Trophoblast cell (in vitro differentiated cells and primary cell): ENCODE measurements at regions not wholly inside any gene's neighbourhood (a gene's known extent, or its start where the extent isn't known, plus 50 kb on each side); places are given as distances from the start of the nearest gene placed in this dataset.

ENCODE experiments used
- DNase-seq, 2 donors: peaks; one replicate each; pipeline ENCODE4 v3.0.0-alpha.2; 2016
- H2AFZ ChIP-seq: 2 replicates; pipeline ENCODE4 v1.6.1; 2013; ENCODE audit warnings: low read length, moderate library complexity, mild to moderate bottlenecking; ENCODE audit not compliant: insufficient read depth, poor library complexity
- H2AK5ac ChIP-seq: 2 replicates; pipeline ENCODE4 v1.6.1; 2013; ENCODE audit warnings: mild to moderate bottlenecking, low read length
- H2BK120ac ChIP-seq: 2 replicates; pipeline ENCODE4 v1.6.1; 2013; ENCODE audit warnings: low read length, mild to moderate bottlenecking, moderate library complexity; ENCODE audit not compliant: insufficient read depth, poor library complexity
- H2BK12ac ChIP-seq: 2 replicates; pipeline ENCODE4 v1.6.1; 2013; ENCODE audit warnings: mild to moderate bottlenecking, low read length, moderate library complexity
- H2BK5ac ChIP-seq: 2 replicates; pipeline ENCODE4 v1.6.1; 2013; ENCODE audit warnings: low read length, low read depth, moderate library complexity, mild to moderate bottlenecking; ENCODE audit not compliant: poor library complexity
- H3K14ac ChIP-seq: 2 replicates; pipeline ENCODE4 v1.6.1; 2013; ENCODE audit warnings: mild to moderate bottlenecking, low read length
- H3K18ac ChIP-seq: 2 replicates; pipeline ENCODE4 v1.6.1; 2013; ENCODE audit warnings: mild to moderate bottlenecking, low read length
- H3K23ac ChIP-seq: 2 replicates; pipeline ENCODE4 v1.6.1; 2013; ENCODE audit warnings: low read length
- H3K27ac ChIP-seq: 2 replicates; pipeline ENCODE4 v1.5.1; 2013; ENCODE audit warnings: low read depth, mild to moderate bottlenecking, inconsistent platforms, low read length, moderate library complexity
- H3K27me3 ChIP-seq: 2 replicates; pipeline ENCODE4 v1.6.1; 2013; ENCODE audit warnings: inconsistent platforms, mild to moderate bottlenecking, low read length, moderate library complexity; ENCODE audit not compliant: insufficient read depth
- H3K36me3 ChIP-seq, 2 experiments: 1 replicate in 1 of 2; 2 replicates in 1 of 2; pipeline ENCODE4 v1.6.1; 2013; ENCODE audit warnings: low read length in 2 of 2, mild to moderate bottlenecking in 2 of 2, moderate library complexity in 1 of 2; ENCODE audit not compliant: insufficient read depth in 2 of 2, control insufficient read depth in 1 of 2
- H3K4ac ChIP-seq: 2 replicates; pipeline ENCODE4 v1.6.1; 2013; ENCODE audit warnings: low read depth, mild to moderate bottlenecking, low read length, moderate library complexity
- H3K4me1 ChIP-seq, 2 experiments: 1 replicate in 1 of 2; 2 replicates in 1 of 2; pipeline ENCODE4 v1.6.1; 2013; ENCODE audit warnings: low read length in 2 of 2, mild to moderate bottlenecking in 2 of 2, moderate library complexity in 1 of 2; ENCODE audit not compliant: insufficient read depth in 2 of 2, control insufficient read depth in 1 of 2
- H3K4me2 ChIP-seq: 2 replicates; pipeline ENCODE4 v1.6.1; 2013; ENCODE audit warnings: inconsistent platforms, mild to moderate bottlenecking, low read length, moderate library complexity
- H3K4me3 ChIP-seq: 2 replicates; pipeline ENCODE4 v1.5.1; 2013; ENCODE audit warnings: mild to moderate bottlenecking, low read depth, low read length, inconsistent platforms
- H3K79me1 ChIP-seq: one replicate; pipeline ENCODE4 v1.6.1; 2013; ENCODE audit warnings: low read length
- H3K79me2 ChIP-seq: 2 replicates; pipeline ENCODE4 v1.6.1; 2013; ENCODE audit warnings: low read length, mild to moderate bottlenecking; ENCODE audit not compliant: control insufficient read depth, insufficient read depth, poor library complexity
- H3K9ac ChIP-seq: 2 replicates; pipeline ENCODE4 v1.6.1; 2013; ENCODE audit warnings: mild to moderate bottlenecking, low read length
- H3K9me3 ChIP-seq: 2 replicates; pipeline ENCODE4 v1.6.1; 2013; ENCODE audit warnings: low read depth, mild to moderate bottlenecking, control low read depth, inconsistent platforms, low read length; ENCODE audit not compliant: insufficient read depth
- H4K12ac ChIP-seq: 2 replicates; pipeline ENCODE4 v1.6.1; 2013; ENCODE audit warnings: low read depth, mild to moderate bottlenecking, low read length, moderate library complexity
- H4K8ac ChIP-seq: 2 replicates; pipeline ENCODE4 v1.6.1; 2013; ENCODE audit warnings: low read depth, mild to moderate bottlenecking, low read length, moderate library complexity
- H4K91ac ChIP-seq: one replicate; pipeline ENCODE4 v1.6.1; 2013; ENCODE audit warnings: low read depth, mild to moderate bottlenecking, low read length, moderate library complexity
- WGBS: extraction: QIAGEN DNeasy Blood & Tissue Kit; methylation state at CpG from one replicate; pipeline ENCODE4 v1.1.7; 2013; ENCODE audit warnings: missing lambda C conversion rate; ENCODE audit not compliant: insufficient read length, insufficient coverage; ENCODE audit errors: extremely low coverage; 5-methylcytosine and 5-hydroxymethylcytosine counted together

GRCh38 chr12:113573148-113573547, 101.5 kb upstream of the LHX5 start:
- Histone ChIP-seq H3K14ac (no peak overlapping the region), H2BK120ac (no peak overlapping the region), H3K9ac (no peak overlapping the region), H3K23ac (no peak overlapping the region), H3K4me1 (no peaks in the 10 kb centered on the region), H4K8ac (no peak overlapping the region), H2BK5ac (no peak overlapping the region), H4K91ac (no peak overlapping the region), H3K79me2 (no peaks in the 10 kb centered on the region), H3K27me3 (no peaks in the 10 kb centered on the region), H3K4me3 (no peak overlapping the region), H3K4ac (no peak overlapping the region), H2AK5ac (no peak overlapping the region), H2AFZ (no peak overlapping the region), H3K9me3 (no peaks in the 10 kb centered on the region), H3K79me1 (no peaks in the 10 kb centered on the region), H3K36me3 (no peaks in the 10 kb centered on the region), H3K18ac (no peak overlapping the region), H3K27ac (no peak overlapping the region), H3K4me2 (no peak overlapping the region), H4K12ac (no peak overlapping the region), H2BK12ac (no peak overlapping the region)
- no peak for DNase-seq
- WGBS: no CpG with 5 or more reads among the region's 1 CpG

DNA sequence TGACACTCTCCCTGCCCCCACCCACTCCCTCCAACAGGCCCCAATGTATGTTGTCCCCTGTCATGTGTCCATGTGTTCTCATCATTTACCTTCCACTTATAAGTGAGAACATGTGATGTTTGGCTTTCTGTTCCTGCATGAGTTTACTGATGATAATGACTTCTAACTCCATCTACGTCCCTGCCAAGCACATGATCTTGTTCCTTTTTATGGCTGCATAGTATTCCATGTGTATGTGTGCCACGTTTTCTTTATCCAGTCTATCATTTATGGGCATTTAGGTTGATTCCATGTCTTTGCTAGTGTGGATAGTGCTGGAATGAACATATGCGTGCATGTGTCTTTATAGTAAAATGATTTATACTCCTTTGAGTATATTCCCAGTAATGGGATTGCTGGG, 100.0 kb upstream of the LHX5 start:
- Histone ChIP-seq H3K14ac (no peak overlapping the region), H3K9ac (no peak overlapping the region), H3K4me1 (no peaks in the 10 kb centered on the region), H3K9me3 (no peaks in the 10 kb centered on the region), H3K4me2 (no peak overlapping the region), H4K8ac (no peak overlapping the region), H3K36me3 (no peaks in the 10 kb centered on the region), H2AK5ac (no peak overlapping the region), H2AFZ (no peak overlapping the region), H3K23ac (no peak overlapping the region), H2BK12ac (no peak overlapping the region), H3K4me3 (no peak overlapping the region), H3K4ac (no peak overlapping the region), H3K79me2 (no peaks in the 10 kb centered on the region), H2BK120ac (no peak overlapping the region), H4K12ac (no peak overlapping the region), H3K79me1 (no peaks in the 10 kb centered on the region), H4K91ac (no peak overlapping the region), H3K18ac (no peak overlapping the region), H3K27me3 (no peaks in the 10 kb centered on the region), H3K27ac (no peak overlapping the region), H2BK5ac (no peak overlapping the region)
- no CpG with 5 or more reads among the region's 3 CpGs for WGBS
- DNase-seq: no peak

- no peaks in the 10 kb centered on the region for H3K4me1 ChIP-seq
- no peaks in the 10 kb centered on the region for H3K79me2 ChIP-seq
- no peak overlapping the region for H2AFZ ChIP-seq
- no peak overlapping the region for H3K14ac ChIP-seq
- H3K4ac ChIP-seq: no peak overlapping the region
- no peak overlapping the region for H2AK5ac ChIP-seq
- no peak overlapping the region for H3K9ac ChIP-seq
- no CpG with 5 or more reads among the region's 17 CpGs for WGBS
- H3K9me3 ChIP-seq: no peaks in the 10 kb centered on the region
- no peaks in the 10 kb centered on the region for H3K79me1 ChIP-seq
- H2BK12ac ChIP-seq: no peak overlapping the region
- H3K27ac ChIP-seq: no peak overlapping the region
- no peak overlapping the region for H3K18ac ChIP-seq
- no peak overlapping the region for H4K12ac ChIP-seq
- no peaks in the 10 kb centered on the region for H3K27me3 ChIP-seq
- H4K91ac ChIP-seq: no peak overlapping the region
- no peak overlapping the region for H3K23ac ChIP-seq
- no peak overlapping the region for H3K4me3 ChIP-seq
- no peak overlapping the region for H3K4me2 ChIP-seq
- H2BK120ac ChIP-seq: no peak overlapping the region
- no peak overlapping the region for H4K8ac ChIP-seq
- no peaks in the 10 kb centered on the region for H3K36me3 ChIP-seq
- DNase-seq: no peak
- no peak overlapping the region for H2BK5ac ChIP-seq
Observed at GRCh38 chr12:113569806-113570205, 98.1 kb upstream of the LHX5 start.

GRCh38 chr12:113568021-113568420, 96.3 kb upstream of the LHX5 start:
- Histone ChIP-seq H3K36me3 (no peaks in the 10 kb centered on the region), H2AK5ac (no peak overlapping the region), H2BK120ac (no peak overlapping the region), H3K4me1 (no peaks in the 10 kb centered on the region), H3K9ac (no peak overlapping the region), H3K4me3 (no peak overlapping the region), H2BK5ac (no peak overlapping the region), H4K12ac (no peak overlapping the region), H3K23ac (no peak overlapping the region), H3K4ac (no peak overlapping the region), H3K79me1 (no peaks in the 10 kb centered on the region), H4K8ac (no peak overlapping the region), H3K4me2 (no peak overlapping the region), H2AFZ (no peak overlapping the region), H3K18ac (no peak overlapping the region), H3K14ac (no peak overlapping the region), H2BK12ac (no peak overlapping the region), H3K27me3 (no peaks in the 10 kb centered on the region), H3K9me3 (no peaks in the 10 kb centered on the region), H3K27ac (no peak overlapping the region), H3K79me2 (no peaks in the 10 kb centered on the region), H4K91ac (no peak overlapping the region)
- DNase-seq: no peak
- WGBS: no CpG with 5 or more reads among the region's 2 CpGs
